Activated CD4-positive, alpha-beta memory T cell treated with anti-CD3 and anti-CD28 coated beads, Interleukin-2, amount 10 ng/mL, durations not matched to agents 7 days and 5 days (primary cell): ENCODE measurements at regions not wholly inside any gene's neighbourhood (a gene's known extent, or its start where the extent isn't known, plus 50 kb on each side); places are given as distances from the start of the nearest gene placed in this dataset.

Experiments
- CTCF ChIA-PET: fragments of 350-600 bp; sonication (Branson Sonifier 250); formaldehyde crosslinking; loops from one replicate; lab custom pipeline; 2021; ENCODE audit warnings: antibody characterized with exemption, inconsistent platforms; lab: Charles Lee
- POLR2A ChIA-PET: fragments of 350-600 bp; sonication (Branson Sonifier 250); formaldehyde crosslinking; loops from one replicate; lab custom pipeline; 2021; ENCODE audit warnings: antibody characterized with exemption; lab: Charles Lee
- DNase-seq: peaks from one replicate; pipeline ENCODE4 v3.0.0-alpha.2; 2020
- H3K27ac Mint-ChIP-seq: one replicate; pipeline ENCODE4 v1.8.0; 2021; ENCODE audit warnings: mild to moderate bottlenecking, mixed read lengths
- H3K27me3 Mint-ChIP-seq: one replicate; pipeline ENCODE4 v1.8.0; 2021; ENCODE audit warnings: mixed read lengths
- H3K36me3 Mint-ChIP-seq: one replicate; pipeline ENCODE4 v1.8.0; 2021; ENCODE audit warnings: low read depth, mixed read lengths
- H3K4me1 Mint-ChIP-seq: one replicate; pipeline ENCODE4 v1.8.0; 2021; ENCODE audit warnings: mixed read lengths
- H3K4me3 Mint-ChIP-seq: one replicate; pipeline ENCODE4 v1.8.0; 2021; ENCODE audit warnings: mild to moderate bottlenecking, mixed read lengths
- H3K9me3 Mint-ChIP-seq: one replicate; pipeline ENCODE4 v1.8.0; 2021; ENCODE audit warnings: mixed read lengths

DNA sequence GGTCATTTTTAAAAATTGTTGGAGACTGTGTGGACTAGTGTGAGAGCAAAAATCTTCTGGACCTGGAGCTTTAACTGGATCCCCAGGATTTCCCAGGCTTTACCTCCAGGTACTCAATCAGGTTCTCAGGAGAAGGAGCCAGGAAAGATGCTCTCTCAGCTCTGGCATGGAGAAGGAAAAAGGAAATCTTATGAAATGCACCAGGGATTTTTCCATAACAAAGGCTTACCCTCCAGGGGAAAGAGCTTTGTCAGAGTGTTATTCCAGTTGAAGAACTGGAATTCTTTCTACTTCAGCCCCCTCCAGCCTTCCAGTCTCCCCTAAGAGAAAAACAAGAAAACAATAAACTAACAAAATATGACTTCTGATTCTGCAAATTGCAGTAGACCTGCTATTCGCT, 436.7 kb upstream of the ANKRD30A start:
- no peaks in the 10 kb centered on the region for H3K36me3 Mint-ChIP-seq
- no peaks in the 10 kb centered on the region for H3K9me3 Mint-ChIP-seq
- POLR2A ChIA-PET = no interaction called here
- no peaks in the 10 kb centered on the region for H3K4me1 Mint-ChIP-seq
- H3K27ac Mint-ChIP-seq = no peak overlapping the region
- DNase-seq = no peak
- H3K27me3 Mint-ChIP-seq = no peaks in the 10 kb centered on the region
- no peak overlapping the region for H3K4me3 Mint-ChIP-seq
- CTCF ChIA-PET = no interaction called here

DNA sequence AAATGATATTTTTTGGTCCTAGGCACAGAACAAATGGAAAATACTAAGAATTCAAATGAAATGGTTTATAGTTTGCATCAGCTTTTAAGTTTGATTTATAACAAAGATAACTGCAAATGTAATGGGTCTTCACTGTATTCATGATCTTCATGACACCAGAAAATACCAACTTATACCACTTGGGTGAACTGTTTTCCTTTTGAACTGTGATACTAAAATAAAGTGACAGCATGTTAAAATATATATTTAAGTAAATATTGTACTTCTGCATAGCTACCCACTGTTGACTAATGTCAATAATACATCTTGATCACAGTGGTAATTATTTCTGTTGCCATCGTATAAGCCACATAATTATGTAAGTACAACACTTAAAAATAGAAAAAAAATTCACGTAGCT, 442.0 kb upstream of the ANKRD30A start:
- H3K27me3 Mint-ChIP-seq = no peaks in the 10 kb centered on the region
- ChIA-PET POLR2A (no interaction called here), CTCF (no interaction called here)
- no peak for DNase-seq
- H3K4me1 Mint-ChIP-seq = no peaks in the 10 kb centered on the region
- no peaks in the 10 kb centered on the region for H3K36me3 Mint-ChIP-seq
- H3K27ac Mint-ChIP-seq = no peak overlapping the region
- peaks cover 5% of the 10 kb centered on the region for H3K9me3 Mint-ChIP-seq
- H3K4me3 Mint-ChIP-seq = no peak overlapping the region

DNA sequence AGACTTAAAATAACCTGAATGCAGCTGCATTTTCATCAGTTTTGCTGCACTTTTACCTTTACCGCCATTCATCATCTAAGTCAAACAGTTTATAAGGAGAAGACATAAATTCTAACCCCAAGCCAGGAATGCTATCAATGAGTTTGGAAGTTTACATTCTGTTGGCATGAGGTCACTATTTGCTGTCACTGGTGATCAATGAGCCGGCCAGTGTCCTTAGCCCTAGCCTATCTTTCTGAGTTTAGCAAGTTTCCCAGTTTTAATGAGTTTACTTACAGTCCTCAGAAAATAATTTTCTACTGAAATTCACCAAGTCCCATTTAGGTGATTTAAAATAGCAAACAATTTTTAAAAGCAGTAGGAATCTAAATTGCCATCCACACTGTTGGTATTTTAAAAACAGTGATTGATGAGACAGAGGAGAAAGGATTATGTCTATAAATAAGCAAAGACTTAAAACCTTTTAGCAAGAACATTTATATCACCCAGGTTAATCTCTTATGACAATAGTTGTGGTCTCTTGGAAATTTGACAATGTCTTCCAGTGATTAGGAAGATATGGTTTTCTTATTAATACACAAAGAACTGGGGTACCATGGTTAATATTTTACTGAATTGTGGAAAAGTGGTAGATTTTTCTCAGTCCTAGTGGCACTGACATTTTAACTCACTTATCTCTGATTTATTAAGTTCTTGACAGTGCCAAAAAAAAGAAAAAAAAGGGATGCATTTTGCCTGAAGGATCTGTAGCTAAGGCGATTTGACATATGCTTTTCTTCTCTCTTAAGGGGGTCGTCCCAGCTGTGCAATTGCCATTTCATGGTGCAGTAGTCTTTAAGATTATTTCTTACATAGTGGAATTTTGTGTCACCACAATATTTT, 443.4 kb upstream of the ANKRD30A start:
- no peak overlapping the region for H3K27ac Mint-ChIP-seq
- ChIA-PET CTCF (no interaction called here), POLR2A (no interaction called here)
- DNase-seq = no peak
- H3K36me3 Mint-ChIP-seq = no peaks in the 10 kb centered on the region
- no peak overlapping the region for H3K4me3 Mint-ChIP-seq
- no peaks in the 10 kb centered on the region for H3K27me3 Mint-ChIP-seq
- no peaks in the 10 kb centered on the region for H3K4me1 Mint-ChIP-seq
- peaks cover 8% of the 10 kb centered on the region for H3K9me3 Mint-ChIP-seq

DNA sequence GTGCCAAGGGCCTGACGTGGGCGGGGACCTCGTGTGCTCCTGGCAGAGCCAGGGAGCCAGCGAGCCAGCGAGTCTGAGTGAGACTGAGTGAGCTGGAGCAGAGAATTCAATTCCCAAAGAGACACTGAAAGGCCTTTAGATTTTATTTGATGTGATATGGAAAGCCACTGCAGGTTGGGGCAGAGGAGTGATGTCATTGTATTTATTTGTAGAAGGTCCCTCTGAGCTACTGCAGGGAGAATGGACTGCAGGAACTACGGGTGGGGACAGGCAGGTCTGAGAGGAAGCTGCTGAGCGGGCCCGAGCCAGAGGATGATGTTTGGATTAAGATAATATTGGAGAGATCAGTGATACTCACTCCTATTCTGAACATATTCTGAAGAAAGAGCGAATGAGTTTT, 445.8 kb upstream of the ANKRD30A start:
- DNase-seq = no peak
- Mint-ChIP-seq H3K4me1 (no peaks in the 10 kb centered on the region), H3K27me3 (no peaks in the 10 kb centered on the region), H3K9me3 (peaks cover 10% of the 10 kb centered on the region), H3K4me3 (no peak overlapping the region), H3K27ac (no peak overlapping the region), H3K36me3 (no peaks in the 10 kb centered on the region)
- CTCF ChIA-PET = no interaction called here
- POLR2A ChIA-PET = no interaction called here

DNA sequence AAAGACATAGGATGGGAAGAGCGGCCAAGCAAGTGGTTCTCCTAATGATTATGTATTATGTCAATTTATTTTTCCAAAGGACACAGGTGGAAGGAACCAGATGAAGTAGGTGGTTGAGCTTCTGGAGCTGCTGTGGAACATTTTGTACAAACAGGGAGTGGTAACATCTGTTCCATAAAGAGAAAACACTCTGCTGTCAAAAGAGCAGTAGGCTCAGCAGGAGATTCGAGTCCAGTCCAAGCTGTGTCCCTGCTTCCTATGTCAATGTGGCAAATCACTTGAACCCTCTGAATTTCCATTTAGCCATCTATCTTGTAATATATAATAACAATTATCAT, 448.0 kb upstream of the ANKRD30A start:
- POLR2A ChIA-PET = no interaction called here

DNA sequence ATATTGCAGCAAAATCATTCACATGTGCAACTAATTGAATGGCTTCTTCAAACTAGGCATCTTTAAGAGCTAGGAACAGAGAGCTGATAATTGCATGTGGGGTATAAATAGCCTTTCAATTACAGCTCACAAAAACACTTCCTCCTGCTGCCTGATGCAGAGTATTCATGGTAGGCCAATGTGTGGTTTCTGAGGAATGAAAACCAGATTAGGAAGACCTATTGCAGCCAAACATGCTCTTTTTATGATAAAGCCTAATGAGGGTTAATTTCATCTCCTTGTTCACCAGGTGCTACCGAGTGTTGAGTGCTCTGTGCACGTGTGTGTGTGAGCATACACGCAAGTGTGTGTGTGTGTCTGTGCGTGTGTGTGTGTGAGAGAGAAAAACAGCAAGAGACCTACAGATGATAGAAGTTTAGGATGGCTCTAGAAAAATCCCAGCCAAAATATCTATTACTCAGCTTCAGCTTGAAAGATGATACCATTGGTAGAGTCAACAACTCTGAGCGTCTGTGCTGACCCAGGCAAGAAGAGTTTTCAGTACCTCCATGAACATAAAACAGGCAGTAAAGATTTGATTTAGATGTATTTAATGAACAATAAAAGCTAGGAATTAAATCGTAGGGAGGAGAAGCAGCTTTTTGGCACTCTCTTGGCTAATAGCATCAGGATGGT, 448.5 kb upstream of the ANKRD30A start:
- POLR2A ChIA-PET = no interaction called here
- Mint-ChIP-seq H3K27me3 (no peaks in the 10 kb centered on the region), H3K4me1 (no peaks in the 10 kb centered on the region)

More for the DNA sequence above, 448.0 kb upstream of the ANKRD30A start:
- H3K4me1 Mint-ChIP-seq = no peaks in the 10 kb centered on the region
- no peak overlapping the region for H3K27ac Mint-ChIP-seq
- DNase-seq = no peak
- H3K36me3 Mint-ChIP-seq = no peaks in the 10 kb centered on the region
- H3K4me3 Mint-ChIP-seq = no peak overlapping the region
- peaks cover 10% of the 10 kb centered on the region for H3K9me3 Mint-ChIP-seq
- CTCF ChIA-PET = no interaction called here
- no peaks in the 10 kb centered on the region for H3K27me3 Mint-ChIP-seq

DNA sequence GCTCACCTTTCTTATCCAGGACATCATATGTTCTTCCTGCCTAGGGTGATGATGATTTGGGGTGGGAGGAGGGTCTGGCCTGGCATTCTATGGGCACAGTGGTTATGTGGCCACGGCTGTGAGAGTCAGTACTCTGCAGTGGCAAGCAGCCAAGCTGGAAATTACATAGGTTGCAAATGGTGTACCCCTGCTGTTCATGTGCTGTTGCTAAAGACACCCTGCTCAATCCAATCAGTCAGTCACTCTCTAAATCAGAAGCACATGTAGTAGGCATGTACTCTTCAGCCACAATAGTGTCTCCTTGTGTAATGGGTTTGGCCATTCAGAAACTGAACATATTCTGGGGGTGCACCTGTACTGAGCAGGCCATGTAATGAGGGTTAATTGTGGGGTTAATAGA, 449.1 kb upstream of the ANKRD30A start:
- Mint-ChIP-seq H3K27ac (no peak overlapping the region), H3K9me3 (peaks cover 10% of the 10 kb centered on the region), H3K4me1 (no peaks in the 10 kb centered on the region), H3K4me3 (no peak overlapping the region), H3K27me3 (no peaks in the 10 kb centered on the region), H3K36me3 (no peaks in the 10 kb centered on the region)
- DNase-seq = no peak
- POLR2A ChIA-PET = no interaction called here
- CTCF ChIA-PET = no interaction called here

More for the DNA sequence above, 448.5 kb upstream of the ANKRD30A start:
- CTCF ChIA-PET = no interaction called here
- Mint-ChIP-seq H3K9me3 (peaks cover 10% of the 10 kb centered on the region), H3K27ac (no peak overlapping the region), H3K36me3 (no peaks in the 10 kb centered on the region), H3K4me3 (no peak overlapping the region)
- no peak for DNase-seq

DNA sequence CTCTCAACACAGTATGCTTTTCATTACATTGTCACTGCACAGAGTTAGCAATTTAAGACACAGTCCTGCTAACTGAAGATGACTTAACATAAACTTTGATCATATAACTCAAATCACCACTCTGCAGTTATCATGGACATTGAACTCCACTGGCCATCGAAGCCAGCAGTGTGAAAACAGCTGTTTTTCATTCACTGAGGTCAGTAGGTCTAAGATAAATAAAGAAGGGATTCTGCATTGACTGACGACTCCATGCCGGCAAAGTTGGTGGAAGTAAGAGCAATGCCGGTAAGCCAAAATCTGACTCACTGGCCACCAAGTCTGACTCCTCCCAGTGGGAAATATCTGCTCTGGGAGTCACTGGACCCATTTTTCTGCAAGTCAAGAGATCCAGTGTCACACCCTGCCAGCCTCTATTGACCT, 449.9 kb upstream of the ANKRD30A start:
- DNase-seq = no peak
- H3K27me3 Mint-ChIP-seq = no peaks in the 10 kb centered on the region
- no peak overlapping the region for H3K27ac Mint-ChIP-seq
- H3K4me3 Mint-ChIP-seq = no peak overlapping the region
- H3K9me3 Mint-ChIP-seq = peaks cover 10% of the 10 kb centered on the region
- no peaks in the 10 kb centered on the region for H3K4me1 Mint-ChIP-seq
- ChIA-PET POLR2A (no interaction called here), CTCF (no interaction called here)
- no peaks in the 10 kb centered on the region for H3K36me3 Mint-ChIP-seq

DNA sequence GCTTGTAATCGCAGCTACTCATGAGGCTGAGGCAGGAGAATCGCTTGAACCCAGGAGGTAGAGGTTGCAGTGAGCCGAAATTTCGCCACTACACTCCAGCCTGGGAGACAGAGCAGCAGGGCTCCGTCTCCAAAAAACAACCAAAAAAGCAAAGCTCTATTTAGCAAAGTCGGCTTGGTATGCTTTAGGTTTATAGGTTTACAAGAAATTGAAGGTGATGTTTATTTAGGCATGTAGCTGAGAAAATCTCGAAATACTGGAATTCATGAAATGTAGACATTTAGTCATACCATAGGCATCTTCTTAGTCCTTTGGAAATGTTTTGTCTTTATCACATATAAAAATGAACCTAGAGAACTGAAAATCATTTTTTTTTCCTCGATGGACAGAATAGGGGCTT, 453.8 kb upstream of the ANKRD30A start:
- Mint-ChIP-seq H3K36me3 (no peaks in the 10 kb centered on the region), H3K9me3 (peaks cover 7% of the 10 kb centered on the region), H3K4me1 (no peaks in the 10 kb centered on the region), H3K27me3 (no peaks in the 10 kb centered on the region), H3K4me3 (no peak overlapping the region), H3K27ac (no peak overlapping the region)
- ChIA-PET POLR2A (no interaction called here), CTCF (no interaction called here)
- DNase-seq = no peak

DNA sequence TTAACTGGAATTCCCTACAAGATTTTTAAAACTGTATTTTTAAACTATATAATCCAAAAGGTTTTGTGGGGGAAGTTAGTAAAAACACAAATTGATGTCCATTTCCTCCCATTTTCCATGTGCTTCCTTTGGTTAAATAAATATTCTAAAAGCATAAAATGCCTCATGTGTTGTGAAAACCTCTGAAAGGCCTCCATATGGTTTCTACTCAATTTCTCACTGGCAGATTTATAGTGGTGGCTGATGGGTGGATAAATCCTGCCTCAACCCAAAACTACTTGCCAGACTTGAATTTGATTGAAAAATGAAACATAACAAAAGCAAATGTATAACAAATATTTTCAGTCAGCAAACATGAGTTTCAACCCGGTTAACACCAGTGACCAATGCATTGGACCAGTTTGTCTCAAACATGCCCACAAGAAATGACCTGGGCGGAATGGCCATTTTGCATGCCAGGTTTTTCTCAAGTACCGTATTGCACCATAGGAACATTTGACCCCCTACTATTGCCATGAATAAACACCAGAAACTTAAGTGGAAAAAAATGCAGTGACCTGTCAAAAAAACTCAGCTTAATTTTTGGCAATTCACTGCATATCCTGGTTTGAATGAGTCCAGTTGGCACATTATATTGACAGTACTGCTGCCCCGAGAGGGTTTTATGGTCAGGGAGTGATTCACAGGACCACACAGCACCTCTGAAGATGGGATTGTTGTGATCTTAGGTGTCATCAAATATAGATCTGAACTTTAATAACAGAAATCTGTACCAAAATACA, 454.6 kb upstream of the ANKRD30A start:
- CTCF ChIA-PET = no interaction called here
- no peaks in the 10 kb centered on the region for H3K4me1 Mint-ChIP-seq

DNA sequence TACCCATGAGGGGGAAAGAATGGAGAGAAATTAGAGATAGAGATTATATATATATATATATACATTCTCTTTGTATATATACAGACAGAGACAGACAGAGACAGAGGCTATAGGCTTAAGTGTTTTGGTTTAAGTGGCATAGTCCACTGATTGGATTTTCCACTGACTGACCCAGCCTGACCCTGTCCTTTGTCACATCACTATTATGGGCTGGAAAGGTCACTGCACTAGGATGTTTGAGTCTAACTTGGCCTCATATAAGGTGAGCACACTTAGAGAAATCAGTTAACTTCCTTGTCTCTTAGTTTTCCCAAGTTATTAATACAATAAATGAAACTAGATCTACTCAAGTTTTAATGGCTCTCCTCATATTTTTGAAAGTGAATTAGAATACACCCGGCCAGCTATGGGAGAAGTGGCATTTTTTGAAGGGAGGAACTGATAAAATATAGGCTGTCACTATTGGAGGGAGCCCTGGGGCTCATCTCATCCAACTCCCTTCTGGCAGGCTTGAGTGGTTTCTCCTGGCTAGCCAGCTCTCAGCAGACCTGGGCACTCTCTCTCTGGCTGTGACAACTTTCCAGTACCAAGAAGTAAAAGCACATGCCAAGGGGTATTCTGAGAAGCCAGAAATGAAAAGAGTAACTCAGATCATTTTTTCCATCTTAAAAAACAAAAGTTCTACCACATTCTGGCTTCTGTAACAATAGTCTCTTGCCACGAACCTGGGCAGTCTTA, 455.6 kb upstream of the ANKRD30A start:
- H3K27ac Mint-ChIP-seq = no peak overlapping the region
- no peaks in the 10 kb centered on the region for H3K36me3 Mint-ChIP-seq
- no peak overlapping the region for H3K4me3 Mint-ChIP-seq
- H3K9me3 Mint-ChIP-seq = peaks cover 7% of the 10 kb centered on the region
- ChIA-PET CTCF (no interaction called here), POLR2A (no interaction called here)
- H3K4me1 Mint-ChIP-seq = no peaks in the 10 kb centered on the region
- no peaks in the 10 kb centered on the region for H3K27me3 Mint-ChIP-seq
- DNase-seq = no peak

More for the DNA sequence above, 454.6 kb upstream of the ANKRD30A start:
- peaks cover 7% of the 10 kb centered on the region for H3K9me3 Mint-ChIP-seq
- no peak overlapping the region for H3K4me3 Mint-ChIP-seq
- no peaks in the 10 kb centered on the region for H3K27me3 Mint-ChIP-seq
- DNase-seq = no peak
- H3K36me3 Mint-ChIP-seq = no peaks in the 10 kb centered on the region
- POLR2A ChIA-PET = no interaction called here
- H3K27ac Mint-ChIP-seq = no peak overlapping the region

DNA sequence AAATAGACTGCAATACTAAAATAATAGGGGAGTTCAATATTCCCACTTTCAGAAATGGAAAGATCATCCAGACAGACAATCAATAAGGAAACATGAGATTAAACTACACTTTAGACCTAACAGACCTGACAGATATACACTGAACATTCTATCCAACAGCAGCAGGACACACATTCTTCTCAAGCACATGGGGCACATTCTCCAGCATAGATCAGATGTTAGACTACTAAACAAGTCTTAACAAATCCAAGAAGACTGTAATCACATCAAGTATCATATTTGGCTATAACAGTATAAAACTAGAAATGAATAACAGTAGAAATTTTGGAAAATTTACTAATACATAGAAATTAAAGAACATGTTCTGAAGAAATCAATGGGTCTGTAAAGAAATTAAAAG, 458.9 kb upstream of the ANKRD30A start:
- Mint-ChIP-seq H3K4me1 (no peaks in the 10 kb centered on the region), H3K36me3 (no peaks in the 10 kb centered on the region), H3K9me3 (peaks cover 14% of the 10 kb centered on the region), H3K27me3 (no peaks in the 10 kb centered on the region), H3K27ac (no peak overlapping the region), H3K4me3 (no peak overlapping the region)
- ChIA-PET POLR2A (no interaction called here), CTCF (no interaction called here)
- no peak for DNase-seq

DNA sequence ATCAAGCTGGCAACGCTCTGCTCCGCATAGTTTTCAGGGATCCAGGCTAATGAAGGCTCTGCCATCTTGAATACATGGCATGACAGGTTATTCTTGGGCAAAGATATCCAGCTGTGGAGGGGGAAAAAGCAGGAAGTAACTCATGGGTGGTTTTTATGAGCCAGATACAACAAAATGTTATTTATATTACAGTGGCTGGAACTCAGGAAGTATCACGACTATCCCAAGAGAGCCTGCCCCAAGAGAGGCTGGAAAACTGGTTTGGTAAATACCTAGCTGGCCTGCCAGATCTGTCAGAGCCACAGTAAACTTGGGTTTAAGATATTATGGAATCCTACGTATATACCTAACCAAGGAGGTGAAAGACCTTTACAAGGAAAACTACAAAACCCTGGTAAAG, 462.8 kb upstream of the ANKRD30A start:
- ChIA-PET POLR2A (no interaction called here), CTCF (no interaction called here)
- H3K36me3 Mint-ChIP-seq = no peaks in the 10 kb centered on the region
- peaks cover 14% of the 10 kb centered on the region for H3K9me3 Mint-ChIP-seq
- no peak overlapping the region for H3K27ac Mint-ChIP-seq
- no peak for DNase-seq
- no peaks in the 10 kb centered on the region for H3K27me3 Mint-ChIP-seq
- H3K4me3 Mint-ChIP-seq = no peak overlapping the region
- H3K4me1 Mint-ChIP-seq = no peaks in the 10 kb centered on the region
